Tongue (tissue), 1 donor: ENCODE measurements at regions not wholly inside any gene's neighbourhood (a gene's known extent, or its start where the extent isn't known, plus 50 kb on each side); places are given as distances from the start of the nearest gene placed in this dataset.
"Not testable (repeated sequence)": the region's sequence is repeated elsewhere in the genome, so short reads cannot be mapped to it uniquely, and the experiment has no call there.

ENCODE experiments used
- DNase-seq: peaks from one replicate; pipeline ENCODE4 v3.0.0-alpha.2; 2015

DNA sequence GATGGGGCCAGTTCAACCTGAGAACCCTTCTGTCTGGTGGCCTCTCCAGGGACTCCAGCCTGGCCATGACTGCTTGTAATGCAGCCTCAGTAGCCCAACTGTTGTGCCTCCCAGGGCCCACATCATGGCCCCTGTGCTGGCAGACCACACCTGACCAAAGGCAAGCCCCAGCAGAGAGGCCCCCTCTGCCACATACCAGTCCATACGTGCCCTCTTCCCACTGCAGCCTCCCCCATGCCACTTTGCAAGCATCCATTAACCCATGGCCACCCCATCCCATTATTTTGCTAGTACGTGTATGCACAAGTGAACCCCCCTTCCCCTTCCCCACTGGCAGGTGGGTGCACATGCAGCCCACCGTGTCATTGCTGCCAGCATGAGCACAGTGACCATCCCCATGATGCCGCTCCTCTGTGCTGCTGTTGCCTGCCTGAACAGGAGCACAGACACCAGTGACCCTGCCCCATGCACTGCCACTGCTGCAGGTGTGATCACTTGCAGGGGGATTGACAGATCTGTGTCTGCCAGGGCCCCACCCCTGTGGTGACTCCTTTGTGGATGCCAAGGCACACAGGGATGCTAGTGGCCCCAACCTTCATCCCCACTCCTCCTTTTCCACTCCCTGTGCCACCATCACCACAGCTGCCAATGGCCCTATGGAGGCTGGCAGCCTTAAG, 330.0 kb upstream of the DSEL start:
- DNase-seq = no peak

DNA sequence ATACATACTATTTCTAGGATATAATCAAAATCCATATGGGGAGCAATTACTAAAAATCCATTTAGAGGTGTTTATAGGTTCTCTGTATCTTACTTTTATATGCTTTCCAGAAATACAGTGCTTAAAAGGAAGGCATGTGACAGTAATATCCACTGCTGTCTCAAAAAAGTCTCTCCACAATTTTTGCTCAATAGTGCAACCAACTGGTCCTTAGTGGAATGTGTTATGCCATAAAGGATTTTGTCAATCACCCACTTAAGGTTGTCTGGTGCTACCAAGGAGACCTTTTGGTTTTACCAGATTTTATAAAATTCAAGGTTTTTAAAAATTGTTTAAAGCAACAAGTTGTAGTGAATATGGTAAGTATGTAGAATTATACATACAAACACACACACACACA, 328.5 kb upstream of the DSEL start:
- no peak for DNase-seq

DNA sequence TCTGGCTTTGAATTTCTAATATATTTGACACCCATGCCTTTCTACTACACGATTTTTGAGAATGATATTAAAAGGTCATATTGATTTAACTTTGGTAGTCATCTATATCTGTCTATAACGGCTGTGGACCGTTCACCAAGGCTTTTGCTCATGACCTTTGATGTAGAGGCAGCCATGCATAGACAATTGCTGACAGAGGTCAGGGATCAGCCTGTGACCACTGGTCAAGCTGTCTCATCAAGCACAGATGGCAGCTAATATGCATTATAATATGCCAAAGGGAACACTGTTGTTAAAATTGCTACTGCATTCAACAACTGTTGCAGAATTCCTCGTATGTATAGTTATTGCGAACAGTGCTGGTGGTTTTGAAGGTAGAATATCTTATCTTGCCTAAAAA, 323.9 kb upstream of the DSEL start:
- no peak for DNase-seq

DNA sequence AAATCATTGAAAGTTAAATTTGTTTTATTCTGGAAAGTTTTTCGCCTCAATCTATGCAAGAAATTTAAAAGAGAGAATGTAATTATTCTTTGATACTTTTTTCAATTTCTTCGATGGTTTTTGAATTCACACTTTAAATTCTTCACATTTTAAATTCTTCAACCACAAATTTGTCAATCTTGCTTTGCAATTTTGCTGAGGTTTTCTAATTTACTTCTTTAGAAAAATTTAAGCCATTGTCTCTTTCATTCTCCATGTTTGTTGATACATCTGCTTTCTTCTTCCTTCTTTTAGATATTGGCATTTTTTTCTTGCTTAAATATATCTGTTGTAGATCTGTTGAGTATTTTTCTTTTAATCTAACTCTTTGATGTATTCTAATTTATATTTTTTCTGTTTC, 301.9 kb upstream of the DSEL start:
- no peak for DNase-seq

DNA sequence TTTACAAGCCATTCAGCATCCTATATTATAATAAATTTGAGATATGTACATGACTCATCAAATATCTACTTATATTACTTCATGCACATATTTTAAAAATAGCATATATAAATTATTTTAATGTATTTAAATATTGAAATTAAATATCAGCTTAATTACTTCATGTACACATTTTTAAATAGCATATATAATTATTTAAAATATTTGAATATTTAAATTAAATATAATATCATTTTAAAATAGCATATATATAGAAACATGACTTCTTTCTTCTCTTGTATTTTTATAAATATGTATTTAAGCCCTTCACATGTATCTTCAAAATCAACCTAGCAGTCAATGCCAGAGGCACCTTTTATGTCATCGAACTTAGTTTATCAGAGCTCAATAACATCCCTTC, 298.8 kb upstream of the DSEL start:
- no peak for DNase-seq

DNA sequence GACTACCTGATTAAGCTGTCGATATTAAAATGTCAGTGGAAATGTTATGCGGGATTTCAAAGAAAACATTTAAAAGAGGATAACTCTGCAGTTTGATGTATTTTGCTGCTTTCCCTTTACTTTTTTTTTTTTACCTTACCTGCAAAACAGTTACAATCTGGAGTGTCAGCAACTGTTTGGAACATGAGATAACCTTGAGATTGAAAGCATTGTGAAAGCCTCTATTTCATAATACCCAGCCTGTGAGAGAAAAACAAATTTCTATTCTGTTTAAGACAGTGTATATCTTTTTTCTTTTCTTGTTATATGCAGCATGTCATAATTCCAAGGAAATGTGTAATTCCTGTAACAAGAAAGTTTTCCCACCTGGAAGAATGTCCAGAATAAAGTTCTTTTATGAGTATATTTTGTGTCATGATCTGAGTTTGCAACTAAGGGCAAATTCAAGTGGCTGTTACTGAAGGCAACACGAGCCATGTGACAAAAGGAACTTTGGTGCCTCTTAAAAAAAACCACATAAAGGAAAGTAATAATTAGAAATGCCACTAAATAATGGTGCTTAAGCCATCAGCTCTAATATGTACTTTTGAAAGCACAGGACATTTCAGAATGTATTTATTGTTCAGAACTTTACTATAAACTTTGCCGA, 297.0 kb upstream of the DSEL start:
- no peak for DNase-seq

DNA sequence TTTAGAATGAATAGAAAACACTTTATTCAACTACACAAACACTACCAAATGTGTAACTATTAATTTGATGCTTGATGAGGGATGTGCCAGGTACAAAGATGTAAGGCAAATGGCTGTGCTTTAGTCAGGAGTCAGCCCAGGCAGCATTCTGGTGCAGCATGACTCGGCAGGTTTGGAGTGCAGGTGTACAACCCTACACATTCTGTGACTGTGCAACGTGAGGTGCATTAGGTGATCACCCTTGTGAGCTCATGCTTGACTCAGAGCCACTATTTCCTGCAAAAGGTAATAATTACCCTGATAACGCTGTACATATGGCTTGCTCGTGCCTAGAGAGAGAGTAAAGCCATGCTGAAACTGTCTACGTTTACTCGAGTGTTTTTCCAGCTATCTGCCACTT, 288.7 kb upstream of the DSEL start:
- no peak for DNase-seq

DNA sequence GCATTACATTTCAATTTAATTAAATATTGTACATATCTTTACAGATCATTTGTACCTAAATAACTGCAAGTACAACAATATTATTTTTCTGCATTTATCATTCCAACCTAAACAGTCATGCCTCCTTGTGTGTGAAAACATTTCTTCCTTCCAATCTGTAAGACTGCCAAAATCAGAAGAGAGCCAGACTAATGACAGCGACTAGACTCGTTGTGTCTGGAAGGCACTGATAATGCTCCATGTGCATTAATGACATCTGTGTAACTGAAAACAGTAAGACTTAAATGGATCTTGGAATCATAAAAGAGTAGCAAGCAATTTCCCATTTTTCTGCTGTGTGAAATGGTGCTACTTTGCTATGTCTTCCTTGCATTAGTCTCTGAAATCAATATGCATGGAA, 278.0 kb upstream of the DSEL start:
- peak; percentile 14 for DNase-seq

DNA sequence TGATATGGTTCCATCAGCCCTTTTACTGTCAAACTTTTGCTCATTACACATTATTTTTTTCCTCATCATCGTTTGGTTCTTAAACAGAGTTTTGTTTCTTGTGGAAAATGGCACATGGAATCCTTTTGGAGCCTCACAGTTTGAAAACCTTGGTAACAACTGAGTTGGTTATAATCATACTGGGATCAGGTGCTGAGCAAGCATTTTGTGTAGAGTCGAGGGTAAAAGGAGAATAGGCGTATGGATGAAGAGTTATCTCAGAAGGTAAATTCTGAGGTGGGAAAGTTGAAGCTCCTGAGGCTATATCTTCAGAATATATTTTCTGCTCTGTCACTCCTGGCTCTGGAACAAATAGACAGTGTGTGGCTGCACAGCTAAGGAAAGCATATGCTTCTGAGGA, 274.0 kb upstream of the DSEL start:
- no peak for DNase-seq

DNA sequence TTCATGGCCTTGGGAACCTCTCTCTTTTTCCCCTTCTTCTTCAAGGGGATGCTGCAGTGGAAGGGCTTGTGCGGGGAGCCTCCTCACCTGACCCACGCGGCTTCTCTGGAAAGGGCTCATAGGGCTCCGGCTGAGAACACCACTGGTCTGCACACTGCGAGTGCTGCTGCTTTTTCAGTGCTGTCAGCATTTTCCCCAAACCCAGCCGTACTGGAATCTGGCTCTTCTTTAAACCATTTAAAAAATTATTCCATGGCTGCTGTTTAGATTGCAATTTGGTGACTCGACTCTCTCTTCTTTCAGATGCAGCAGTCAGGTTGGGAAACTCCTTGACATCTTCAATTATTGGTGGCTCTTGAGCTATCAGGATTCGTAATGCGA, 272.6 kb upstream of the DSEL start:
- DNase-seq = no peak

DNA sequence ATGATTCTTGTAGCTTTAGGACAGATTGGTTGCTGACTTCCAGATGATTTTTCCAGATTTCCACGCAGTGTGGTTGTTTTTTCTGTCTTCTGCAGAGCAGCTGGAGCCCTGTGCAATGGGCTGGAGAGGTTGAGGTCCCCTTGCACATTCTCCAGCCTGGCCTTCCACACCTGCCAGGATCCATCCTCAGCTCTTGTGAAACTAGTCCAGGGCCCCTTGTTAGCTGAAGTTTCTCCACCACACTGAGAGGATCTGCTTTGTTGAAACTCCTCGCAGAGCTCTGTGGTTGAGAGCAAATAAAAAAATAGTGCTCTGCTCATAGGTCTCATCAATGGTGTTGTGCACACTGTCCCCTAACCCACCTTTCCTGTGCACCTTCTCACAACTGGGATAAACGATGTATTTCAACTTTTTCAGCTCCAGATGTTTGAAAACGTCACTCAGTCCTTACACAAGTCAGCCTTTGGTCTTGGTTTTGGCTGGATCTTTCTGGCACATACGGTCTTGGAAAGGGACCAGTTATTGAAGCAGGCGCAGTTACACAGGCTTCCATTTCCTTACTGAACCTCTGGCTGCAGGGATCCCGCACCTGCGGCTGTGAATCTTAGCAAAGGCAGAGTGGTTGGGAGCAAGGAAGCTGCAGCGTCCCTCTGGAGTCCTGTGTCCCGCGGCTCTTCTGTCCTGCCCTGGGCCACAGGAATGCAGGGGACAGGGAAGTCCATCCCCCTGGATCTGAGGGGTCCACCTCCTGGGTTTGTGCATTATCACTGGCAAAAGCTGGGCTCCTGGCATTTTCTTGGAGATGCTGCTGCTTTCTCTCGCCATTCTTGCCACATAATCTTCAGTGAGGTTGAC, 272.0 kb upstream of the DSEL start:
- DNase-seq = peak; percentile 60

DNA sequence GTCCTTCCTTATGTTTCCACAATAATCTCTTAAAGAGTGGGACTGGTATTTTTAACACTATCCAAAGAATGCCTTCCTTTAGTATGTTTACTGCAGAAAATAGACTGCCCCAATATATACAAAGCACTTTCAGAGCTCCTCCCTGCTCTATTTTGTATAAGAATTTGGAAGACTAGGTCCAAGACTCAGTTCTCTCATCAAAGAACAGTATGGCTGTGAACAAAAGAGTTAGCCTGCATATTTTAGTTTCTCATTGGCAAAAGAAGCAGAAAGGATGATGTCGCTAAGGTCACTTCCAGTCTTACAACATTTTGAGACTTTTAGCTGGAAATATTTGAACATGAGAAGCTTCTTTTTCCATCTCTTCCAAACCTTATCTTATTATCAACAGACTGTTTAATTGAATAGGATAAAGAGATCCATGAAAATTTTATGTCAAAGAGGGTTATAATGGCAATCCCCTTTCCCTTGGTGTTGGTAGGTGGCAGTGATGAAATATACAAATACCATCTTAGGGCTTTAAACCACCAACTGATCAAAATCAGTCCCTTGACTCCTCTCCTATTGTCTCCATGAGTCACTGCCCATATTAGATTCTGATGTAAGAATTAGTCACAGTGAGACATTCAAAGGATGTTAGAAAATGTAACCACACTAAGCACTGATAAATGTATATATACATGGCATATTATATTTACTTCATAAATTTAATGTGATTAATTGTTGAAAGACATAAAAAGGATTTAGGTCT, 266.9 kb upstream of the DSEL start:
- DNase-seq = no peak

DNA sequence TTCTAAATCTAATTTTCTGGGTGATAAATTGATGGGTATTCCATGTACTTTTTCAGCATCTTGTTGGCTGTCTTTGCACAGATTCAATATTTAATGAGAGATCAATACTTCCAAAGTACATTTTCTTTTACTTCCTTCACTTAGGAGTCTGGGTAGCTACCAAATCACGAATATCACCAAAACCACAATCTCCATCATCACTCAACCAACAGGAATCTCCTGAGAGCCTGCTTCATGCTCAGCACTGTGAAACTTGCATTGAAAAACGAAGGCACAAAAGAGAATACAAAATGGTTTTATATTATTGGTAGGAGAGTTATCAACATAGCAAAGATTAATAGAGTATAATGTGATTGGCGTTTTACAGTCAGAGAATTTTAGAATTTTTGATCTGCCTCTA, 261.5 kb upstream of the DSEL start:
- DNase-seq = no peak

DNA sequence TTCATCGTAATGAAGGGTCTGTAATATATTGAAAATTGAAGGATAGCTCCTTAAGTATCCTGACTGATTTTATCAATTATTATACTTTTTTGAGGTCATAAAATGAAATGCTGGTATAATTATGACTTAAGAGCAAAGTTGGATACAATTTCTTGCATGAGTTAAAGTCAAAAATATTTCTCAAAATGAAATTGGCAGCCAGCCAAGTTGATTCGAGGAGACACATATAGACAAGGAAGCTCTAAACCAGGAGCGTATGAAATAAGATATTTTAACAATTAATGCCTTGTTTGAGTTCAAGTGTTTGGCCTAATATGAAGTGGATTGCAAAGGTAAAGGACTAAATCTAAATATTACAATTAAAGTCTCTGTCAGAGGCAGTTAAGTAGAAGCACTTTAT, 260.4 kb upstream of the DSEL start:
- peak; percentile 57 for DNase-seq

DNA sequence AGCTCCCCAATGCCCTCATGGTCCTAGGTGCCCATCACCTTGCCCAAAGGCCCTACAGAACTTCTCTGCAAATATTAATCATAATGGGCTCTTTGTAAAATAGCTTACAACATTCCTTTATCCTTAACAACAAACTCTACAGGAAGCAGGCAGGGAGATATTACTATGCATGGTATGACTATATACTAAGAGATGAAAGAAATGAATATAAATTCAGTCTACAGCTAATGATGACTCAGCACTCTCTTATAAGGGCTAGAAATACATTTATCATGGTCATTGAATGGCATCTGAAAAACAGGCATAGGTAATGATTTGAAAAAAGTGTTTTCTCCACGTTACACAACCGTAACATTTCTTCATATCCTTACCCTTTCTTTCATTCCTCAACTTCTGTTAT, 254.8 kb upstream of the DSEL start:
- no peak for DNase-seq

DNA sequence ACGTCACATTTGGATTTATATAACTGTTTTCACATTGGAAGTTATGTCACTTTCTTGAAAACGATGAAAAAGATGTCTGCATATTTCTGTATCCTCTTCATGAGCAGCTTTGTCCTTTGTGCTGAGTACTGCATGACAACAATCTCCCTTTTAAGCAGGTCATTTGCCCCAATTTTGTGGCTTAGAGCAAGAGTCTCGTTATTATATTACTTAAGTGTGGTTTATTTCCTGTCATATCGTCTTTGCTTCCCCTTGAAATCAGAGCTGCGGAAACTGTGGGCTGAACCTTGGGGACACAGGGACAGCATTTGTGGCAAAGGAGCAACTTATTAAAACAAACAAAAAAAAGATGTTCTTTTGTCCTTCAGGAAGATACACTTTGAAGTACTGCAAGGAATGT, 254.0 kb upstream of the DSEL start:
- no peak for DNase-seq

DNA sequence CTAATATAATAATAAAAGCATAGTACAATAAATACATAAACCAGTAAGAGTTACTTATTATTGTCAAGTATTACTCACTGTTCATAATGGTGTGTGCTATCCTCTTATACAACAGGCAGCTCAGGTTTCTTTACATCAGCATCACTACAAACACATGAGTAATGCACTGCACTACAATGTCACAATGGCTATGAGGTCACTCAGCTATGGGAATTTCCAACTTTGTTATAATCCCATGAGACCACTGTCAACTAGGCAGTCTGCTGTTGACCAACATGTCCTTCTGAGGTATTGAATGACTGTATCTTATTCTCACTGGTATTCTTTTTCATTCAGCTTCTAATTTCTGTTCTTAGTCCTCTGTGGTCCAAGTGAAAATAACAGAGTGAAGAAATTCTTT, 250.4 kb upstream of the DSEL start:
- DNase-seq = no peak

DNA sequence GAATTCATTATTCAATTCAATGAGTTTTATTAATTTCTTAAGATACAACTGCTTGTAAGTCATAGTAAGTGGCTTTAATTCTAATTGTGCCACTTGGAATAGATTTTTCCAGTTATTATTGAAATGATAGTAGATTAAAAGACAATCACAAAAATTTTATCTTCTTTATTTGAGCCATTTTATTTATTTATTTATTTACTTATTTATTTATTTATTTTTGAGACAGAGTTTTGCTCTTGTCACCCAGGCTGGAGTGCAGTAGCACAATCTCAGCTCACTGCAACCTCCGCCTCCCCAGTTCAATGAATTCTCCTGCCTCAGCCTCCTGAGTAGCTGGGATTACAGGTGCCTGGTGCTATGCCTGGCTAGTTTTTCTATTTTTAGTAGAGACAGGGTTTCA, 235.7 kb upstream of the DSEL start:
- not testable (repeated sequence) for DNase-seq

DNA sequence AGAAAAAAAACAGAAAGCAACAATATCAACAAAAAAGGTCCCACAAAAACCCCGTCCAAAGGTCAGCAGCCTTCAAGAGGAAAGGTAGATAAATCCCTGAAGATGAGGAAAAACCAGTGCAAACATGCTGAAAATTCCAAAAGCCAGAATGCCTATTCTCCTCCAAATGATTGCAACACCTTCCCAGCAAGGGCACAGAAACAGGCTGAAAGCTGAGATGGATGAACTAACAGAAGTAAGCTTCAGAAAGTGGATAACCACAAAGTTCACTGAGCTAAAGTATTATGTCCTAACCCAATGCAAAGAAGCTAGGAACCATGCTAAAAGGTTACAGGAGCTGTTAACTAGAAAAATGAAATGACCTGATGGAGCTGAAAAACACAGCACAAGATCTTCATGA, 226.4 kb upstream of the DSEL start:
- DNase-seq = no peak

DNA sequence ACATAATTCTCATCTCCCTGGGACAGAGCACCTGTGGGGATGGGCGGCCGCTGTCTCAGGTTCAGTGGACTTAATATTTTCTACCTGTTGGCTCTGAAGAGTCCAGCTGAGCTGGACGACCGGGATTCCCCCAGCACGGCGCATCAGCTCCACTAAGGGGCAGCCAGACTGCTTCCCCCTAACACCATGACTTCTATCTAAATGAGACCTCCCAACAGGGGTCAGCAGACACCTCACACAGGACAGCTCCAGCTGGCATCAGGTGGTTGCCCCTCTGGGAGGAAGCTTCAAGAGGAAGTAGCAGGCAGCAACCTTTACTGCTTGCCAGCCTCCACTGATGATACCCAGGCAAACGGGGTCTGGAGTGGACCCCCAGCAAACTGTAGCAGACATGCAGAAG, 226.0 kb upstream of the DSEL start:
- DNase-seq = no peak

DNA sequence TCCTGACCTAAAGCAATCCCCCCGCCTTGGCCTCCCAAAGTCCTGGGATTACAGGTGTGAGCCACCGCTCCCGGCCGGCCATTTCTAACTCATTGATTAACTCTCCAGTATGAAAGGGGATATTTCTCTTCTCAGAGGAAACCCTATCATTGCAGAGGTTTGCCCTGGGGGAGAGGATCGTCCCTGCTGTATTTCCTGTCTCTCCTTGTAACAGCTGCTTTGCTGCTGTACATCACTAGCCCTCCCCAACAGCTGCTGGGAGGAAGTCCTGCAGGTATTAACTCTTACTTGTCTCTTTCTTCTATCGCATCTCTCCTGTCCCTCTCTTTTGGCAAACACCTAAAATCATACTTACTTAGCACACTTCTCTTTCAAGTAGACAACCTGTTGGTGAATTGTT, 219.0 kb upstream of the DSEL start:
- no peak for DNase-seq

DNA sequence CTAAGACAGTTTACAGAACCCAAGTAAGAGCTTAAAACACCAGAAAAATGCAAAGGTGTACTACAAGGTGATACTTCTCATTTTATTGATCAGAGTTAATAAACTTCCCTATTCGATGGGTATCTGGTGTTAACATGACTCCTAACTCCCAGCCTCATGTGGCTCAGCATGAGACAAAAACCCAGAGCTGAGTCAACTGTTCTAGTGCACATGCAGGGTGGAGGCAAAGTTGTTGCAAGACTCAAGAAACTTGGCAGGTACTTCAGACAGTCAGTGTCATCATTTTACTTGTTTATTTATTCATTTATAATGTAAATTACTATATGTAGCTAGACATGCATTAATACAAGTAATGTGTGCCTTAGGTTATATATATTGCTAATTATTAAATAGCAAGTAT, 216.6 kb upstream of the DSEL start:
- DNase-seq = no peak

DNA sequence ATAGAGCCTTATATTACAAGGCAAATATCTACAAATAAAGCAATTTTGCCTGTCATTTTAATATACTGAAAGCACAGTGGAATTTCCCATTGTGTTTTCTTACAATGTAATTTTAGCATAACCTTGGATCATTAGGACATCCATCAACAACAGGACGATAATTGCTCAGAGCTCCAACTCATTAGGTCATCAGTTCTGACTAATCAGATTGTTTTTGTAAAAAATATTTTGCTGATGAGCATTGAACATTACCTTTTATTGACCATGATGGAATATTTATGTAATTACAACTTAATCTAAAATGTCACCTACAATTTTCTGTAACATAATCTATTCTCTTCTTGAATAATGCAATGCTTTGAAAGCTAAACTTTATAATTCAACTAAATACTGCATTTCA, 215.3 kb upstream of the DSEL start:
- DNase-seq = no peak
